ENCODE measurements at regions not wholly inside any gene's neighbourhood (a gene's known extent, or its start where the extent isn't known, plus 50 kb on each side); places are given as distances from the start of the nearest gene placed in this dataset.

- no peak for TF ChIP-seq CTCF (tag by site-specific recombination; IDR thresholded peaks at IDR 0.05)
- no peak for TF ChIP-seq TSHZ1 (tag by site-specific recombination; IDR thresholded peaks at IDR 0.05; ENCODE audit: borderline replicate concordance)
- TF ChIP-seq ZNF449 (tag by site-specific recombination; IDR thresholded peaks at IDR 0.05), result no peak
Observed at GRCh38 chr13:57075588-57075987, 65.1 kb upstream of the PRR20A start.
